ENCODE measurements at regions not wholly inside any gene's neighbourhood (a gene's known extent, or its start where the extent isn't known, plus 50 kb on each side); places are given as distances from the start of the nearest gene placed in this dataset.

DNA sequence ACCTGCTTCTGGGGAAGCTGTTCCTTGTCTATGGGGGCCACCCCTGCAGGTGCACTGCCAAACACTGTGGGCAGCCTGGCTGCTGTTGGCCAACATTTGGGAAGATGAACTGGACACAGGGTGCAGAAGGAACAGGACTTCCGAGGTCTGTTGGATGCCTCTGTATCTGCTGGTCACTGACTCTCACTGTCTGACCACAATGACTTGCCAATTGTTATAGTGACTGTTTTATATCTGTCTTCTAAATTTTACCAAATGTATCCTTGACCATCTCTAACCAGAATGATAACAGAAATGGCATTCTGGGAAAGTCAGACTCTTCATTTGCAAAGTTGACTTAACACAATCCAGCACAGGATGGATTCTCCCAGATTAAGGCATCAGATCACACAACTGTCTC lies 214.0 kb upstream of the PRSS58 start:
- TF ChIP-seq, protein P1, sequence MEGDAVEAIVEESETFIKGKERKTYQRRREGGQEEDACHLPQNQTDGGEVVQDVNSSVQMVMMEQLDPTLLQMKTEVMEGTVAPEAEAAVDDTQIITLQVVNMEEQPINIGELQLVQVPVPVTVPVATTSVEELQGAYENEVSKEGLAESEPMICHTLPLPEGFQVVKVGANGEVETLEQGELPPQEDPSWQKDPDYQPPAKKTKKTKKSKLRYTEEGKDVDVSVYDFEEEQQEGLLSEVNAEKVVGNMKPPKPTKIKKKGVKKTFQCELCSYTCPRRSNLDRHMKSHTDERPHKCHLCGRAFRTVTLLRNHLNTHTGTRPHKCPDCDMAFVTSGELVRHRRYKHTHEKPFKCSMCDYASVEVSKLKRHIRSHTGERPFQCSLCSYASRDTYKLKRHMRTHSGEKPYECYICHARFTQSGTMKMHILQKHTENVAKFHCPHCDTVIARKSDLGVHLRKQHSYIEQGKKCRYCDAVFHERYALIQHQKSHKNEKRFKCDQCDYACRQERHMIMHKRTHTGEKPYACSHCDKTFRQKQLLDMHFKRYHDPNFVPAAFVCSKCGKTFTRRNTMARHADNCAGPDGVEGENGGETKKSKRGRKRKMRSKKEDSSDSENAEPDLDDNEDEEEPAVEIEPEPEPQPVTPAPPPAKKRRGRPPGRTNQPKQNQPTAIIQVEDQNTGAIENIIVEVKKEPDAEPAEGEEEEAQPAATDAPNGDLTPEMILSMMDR (conservative IDR thresholded peaks at IDR 0.05; ENCODE audit: low read depth, low read length), result no peak
- TF ChIP-seq POLR2A (IDR thresholded peaks at IDR 0.05; ENCODE audit: low read depth, low read length), result no peak
